Hematopoietic multipotent progenitor cell treated with erythropoietin and hydrocortisone succinate and interleukin-3 and kit ligand, for 4 days (in vitro differentiated cells): ENCODE measurements at regions not wholly inside any gene's neighbourhood (a gene's known extent, or its start where the extent isn't known, plus 50 kb on each side); places are given as distances from the start of the nearest gene placed in this dataset.

Experiments
- DNase-seq: peaks from one replicate; pipeline ENCODE4 v3.0.0-alpha.2; 2015

DNA sequence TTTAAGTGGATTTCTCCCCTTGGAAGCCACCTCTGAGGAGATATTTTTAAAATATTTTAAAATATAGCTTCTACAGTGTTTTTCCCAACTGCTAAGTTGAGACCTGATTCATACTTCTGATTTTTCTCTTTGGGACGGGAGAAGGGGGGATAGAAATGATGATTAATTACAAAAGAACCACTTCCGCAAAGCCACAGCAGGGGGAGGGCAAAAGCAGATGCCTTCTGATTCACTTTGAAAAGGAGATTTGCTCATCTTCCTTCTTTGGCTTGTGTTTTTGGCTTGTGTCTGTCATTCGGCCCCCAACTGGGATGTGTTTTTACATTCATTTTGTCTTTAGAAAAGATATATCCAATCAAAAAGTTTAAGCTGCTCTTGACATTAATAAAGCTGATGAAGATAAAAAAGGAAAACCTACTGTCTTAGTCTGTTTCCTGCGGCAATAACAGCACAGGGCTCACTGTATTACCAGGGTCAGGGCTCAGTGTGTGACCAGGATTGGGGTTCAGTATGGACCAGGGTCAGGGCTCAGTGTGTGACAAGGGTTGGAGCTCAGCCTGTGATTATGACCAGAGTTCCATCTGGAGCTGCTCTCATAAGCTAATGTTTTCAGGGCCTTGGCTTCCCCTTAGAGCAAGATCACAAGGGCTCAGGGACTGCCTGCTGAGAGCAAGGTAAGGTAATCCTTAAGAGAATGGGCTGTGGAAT is 223.2 kb downstream of the MTHFS start:
- peak; percentile 43 for DNase-seq

DNA sequence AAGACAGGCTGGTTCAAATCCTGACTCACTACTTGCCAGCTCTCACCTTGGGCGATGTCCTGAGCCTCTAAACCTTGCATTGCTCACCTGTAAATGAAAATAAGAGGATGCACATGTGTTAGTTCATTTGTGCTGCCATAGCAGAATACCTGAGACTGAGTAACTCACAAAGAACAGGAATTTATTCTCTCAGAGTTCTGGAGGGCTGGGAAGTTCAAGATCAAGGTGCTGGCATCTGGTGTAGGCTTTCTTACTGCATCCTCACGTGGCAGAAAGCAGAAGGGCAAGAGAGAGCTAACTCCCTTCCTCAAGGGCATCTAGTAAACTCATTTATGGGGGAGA is 222.7 kb downstream of the MTHFS start:
- no peak for DNase-seq

DNA sequence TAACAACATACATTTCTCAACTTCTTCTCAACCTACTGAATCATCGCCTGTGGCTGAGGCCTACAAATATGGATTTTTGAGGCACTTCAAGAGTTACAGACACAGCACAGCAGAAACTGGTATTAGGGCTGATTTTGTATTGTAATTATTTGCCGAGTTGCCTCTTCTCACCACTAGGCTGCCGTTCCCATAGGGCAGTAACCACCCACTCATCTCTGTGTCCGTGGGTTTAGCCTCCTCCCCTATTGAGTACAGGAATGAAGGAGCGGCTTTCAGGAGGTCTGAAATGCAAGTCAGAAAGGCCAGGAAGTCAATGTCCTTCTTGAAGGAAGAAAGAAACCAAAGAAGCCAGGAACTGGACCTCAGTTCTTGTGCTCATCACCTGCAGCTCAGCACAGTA is 220.8 kb downstream of the MTHFS start:
- DNase-seq, result no peak

DNA sequence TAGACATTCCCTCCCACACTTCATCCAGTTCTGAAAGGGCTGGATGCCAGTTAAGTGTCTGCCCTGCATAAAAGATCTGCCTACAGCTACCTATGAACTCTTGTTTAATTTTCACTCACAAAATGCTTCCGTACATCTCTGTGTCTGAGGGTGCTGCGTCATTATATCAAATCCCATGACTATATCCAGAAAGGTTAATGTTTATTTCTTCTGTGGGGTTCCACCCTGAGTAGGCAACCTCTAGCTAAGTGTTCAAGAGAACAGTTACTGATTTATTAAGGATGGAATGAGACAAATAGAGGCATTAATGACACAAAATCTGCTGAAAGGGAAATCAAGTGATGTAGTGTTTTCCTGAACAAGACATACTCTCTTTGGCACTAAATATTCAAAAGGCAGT is 220.2 kb downstream of the MTHFS start:
- no peak for DNase-seq

DNA sequence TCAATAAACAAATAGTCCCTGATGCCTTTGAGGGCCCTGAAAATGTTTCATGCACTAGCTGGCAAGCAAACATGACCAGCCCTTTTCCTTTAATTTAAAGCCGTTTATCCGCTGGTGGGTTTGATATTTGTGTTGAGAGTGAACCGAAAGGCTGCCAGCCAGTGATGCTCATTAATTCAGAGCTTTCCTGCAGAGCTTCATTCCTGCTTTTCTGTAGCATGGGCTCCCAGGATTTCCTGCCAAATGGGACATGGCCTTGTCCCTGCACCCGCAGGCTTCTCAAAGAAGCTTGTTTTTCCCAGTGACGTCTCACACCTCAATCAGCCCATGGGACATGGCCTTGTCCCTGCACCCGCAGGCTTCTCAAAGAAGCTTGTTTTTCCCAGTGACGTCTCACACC is 219.6 kb downstream of the MTHFS start:
- no peak for DNase-seq

DNA sequence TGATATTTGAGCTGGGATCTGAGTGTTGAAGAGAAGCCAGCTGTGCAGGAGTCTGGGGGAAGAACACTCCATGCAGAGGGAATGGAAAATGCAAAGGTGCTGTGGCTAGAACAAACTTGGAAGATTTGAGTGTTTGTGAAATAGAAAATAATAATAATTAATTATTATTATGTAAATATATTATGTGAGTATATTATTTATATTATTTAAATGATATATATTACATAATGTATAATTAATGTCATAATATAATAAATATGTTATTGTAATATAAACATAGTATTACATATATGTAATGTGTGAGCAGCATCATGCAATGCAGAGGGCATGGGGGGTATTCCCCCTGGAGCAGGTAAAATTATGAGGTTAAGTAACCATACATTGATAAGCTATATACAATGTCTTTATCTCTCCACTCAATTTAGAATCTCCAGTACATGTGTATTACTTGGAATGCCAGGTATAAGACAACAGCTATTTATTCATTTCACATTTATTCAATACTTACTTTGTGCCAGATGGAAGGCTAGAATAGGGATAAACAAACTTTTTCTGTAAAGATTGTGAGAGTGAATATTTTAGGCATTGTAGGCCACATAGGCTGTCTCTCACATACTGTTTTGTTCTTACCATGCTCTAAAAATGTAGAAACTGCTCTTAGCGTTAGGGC is 218.6 kb downstream of the MTHFS start:
- no peak for DNase-seq

DNA sequence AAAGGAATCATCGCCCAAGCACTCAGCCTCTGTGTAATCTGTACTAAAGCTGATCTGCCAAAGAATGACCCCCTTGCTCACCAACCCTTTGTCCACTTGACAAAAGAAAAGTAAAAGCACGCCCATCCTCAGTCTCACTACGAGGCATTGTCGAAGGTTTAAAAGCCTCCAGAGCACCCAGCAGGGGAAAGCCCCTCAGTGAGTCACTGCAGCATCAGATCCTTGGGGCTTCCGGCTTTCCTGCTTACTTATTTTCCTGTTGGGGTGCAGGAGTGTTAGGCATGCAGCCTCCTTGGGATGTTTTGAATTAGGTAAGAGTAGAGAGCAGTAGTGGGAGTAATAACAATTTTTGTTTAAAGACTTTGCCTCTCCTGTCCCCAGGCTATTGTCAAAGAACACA is 216.1 kb downstream of the MTHFS start:
- DNase-seq, result no peak

DNA sequence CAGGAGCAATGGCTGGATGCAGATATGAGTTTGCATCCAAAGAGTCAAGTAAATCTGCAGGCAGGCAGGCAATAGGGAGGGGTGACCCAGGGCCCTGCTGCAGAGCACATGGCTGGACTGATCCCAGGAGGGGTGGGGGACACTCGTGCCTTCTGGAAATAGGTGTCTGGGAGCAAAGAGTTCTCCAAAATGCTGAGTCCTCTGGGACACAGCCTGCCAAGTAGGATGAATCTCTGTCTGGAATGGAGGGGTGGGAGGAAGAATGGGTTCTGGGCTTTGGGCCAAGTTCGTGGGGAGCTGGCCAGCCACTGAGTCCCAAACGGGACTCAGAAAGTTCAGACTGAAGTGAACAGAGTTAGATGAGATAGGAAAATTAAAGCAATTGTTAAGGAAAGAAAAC is 214.5 kb downstream of the MTHFS start:
- no peak for DNase-seq

DNA sequence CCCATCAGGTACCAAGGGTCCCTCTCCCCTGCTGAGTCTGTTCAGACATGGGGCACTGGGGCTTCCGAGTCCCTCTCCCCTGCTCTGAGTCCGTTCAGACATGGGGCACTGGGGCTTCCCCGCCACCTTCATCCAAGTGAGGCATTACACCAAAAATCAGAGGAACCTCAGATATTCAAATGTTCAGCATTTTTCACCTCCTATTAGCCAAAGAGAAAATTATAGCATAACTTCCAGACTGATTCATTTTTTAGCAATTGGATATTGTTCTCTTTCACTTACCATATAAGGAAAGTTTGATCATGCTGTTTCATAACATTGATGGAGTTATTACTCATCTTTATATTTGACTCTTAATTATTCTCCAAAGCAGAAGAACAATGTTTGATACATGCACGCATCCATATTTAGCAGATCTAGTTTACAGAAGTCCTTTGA is 213.9 kb downstream of the MTHFS start:
- no peak for DNase-seq

DNA sequence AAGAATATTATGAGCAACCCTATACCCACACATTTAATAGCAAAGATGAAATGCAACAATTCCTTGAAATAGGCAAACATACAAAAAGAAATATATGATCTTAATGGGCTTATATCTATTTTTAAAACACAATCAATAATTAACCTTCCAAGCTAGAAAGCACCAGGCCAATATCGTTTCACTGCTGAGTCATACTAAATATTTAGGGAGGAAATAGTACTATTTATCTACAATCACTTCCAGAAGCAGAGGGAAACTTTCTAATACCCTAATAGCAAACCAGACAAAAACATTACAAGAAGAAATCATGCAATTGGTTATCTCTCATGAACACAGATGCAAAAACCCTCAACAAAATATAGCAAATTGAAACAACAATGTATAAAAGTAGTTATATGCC is 207.8 kb downstream of the MTHFS start:
- DNase-seq, result no peak

DNA sequence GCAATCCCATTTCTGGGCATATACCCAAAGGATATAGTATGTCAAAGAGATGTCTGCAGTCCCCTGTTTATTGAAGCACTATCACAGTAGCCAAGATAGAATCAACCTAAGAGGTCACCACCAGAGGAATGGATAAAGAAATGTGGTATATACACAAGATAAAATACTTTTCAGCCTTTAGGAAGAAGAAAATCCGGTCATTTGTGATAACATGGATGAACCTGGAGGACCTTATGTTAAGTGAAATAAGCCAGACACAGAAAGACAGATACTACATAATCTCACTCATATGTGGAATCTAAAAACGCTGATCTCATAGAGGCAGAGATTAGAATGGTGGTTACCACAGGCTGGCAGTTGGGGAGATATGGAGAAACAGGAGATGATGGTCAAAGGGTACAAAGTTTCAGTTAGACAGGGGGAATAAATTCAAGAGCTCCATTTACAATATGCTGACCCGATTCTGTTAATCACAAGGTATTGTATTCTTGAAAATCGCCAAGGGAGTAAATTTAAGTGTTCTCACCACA is 195.8 kb downstream of the MTHFS start:
- DNase-seq, result peak; percentile 72

DNA sequence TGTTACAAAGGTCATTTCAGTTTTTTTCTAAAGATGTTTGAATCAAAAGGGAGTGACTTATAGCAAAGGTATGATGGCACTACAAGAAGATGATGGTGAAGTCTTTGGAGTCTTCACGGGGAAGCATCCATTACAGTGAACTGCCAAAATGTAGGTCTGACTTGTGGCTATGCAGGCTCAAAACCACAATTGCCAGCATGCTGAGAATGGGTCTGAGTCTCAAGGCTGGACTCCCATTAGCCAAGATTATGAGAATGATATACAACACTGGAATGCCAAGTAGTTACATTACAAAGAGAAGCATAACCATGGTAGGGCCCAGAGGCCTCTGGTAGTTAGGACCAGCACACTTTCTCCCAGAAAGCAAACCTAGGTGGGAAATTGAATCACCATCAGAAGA is 194.2 kb downstream of the MTHFS start:
- no peak for DNase-seq

DNA sequence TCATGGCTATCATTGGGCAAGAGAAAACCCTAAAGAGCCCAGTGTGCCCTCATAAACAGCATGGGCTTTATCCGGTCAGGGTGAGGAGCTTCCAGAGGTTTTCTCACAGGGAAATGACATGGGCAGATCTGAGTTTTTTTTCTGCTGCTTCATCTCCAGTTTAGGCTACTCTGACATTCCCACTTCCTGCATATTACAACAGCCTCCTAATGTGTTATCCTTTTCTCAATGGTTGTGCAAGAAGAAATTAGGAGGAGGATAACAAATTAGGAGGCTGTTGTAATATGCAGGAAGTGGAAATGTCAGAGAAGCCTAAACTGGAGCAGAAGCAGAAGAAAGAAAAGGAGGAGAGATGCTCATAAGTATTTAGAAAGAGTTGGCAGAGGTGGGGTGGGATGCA is 175.6 kb downstream of the MTHFS start:
- no peak for DNase-seq

DNA sequence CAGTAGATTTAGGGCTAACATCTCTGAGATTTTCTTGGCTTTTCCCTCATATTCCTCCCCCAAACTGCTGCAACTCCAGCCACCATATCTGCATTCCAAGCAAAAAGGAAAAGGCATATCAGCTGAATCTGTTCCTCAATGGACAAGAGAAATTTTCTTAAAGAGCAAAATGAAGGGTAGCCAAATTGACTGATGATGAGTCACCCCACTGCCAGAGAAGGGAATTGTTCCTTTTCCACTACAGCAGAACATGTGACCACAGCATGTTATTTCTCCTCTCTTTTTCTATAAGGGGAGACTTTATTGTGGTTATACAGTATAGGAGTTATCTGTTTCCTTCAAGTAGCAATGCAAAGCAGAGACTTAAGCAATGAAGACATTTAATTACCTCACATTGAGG is 172.5 kb downstream of the MTHFS start:
- DNase-seq, result peak; percentile 23

DNA sequence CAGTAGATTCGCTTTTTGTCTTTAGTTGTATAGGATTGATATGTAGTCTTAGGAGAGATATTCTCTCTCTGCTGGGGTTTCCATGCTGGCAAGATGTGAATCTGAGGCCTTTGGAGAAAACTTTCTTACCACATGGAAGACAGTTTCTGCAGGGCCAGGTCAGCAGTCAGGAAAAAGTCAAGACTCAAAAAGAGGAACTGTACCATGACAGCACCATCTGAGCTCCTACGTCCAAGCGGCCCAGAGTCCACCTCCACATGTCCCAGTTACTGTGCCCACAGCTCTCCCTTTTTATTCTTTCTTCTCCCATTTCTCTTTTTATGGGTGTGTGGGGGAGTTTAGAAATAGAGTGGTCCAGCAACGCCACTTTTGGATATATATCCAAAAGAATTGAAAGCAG is 172.0 kb downstream of the MTHFS start:
- DNase-seq, result peak; percentile 24

DNA sequence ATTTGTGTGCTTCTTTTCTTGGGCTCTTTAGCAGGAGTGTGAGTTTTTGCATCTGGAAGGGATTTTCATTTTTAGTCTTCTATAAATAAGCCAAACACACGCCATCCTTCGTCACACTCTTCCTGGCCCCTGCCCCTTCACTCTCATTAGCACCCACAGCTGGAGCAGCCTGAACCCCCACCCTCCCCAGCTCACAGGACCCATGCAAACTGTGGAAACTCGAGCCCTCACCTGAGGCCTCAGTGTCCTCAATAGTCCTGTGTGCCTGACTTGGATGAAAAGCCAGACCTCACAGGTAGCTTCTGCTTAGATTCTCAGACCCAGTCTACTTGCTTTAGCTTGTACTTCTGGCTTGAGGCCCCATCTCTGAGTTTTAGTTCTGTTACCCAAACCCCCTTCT is 167.9 kb downstream of the MTHFS start:
- no peak for DNase-seq

DNA sequence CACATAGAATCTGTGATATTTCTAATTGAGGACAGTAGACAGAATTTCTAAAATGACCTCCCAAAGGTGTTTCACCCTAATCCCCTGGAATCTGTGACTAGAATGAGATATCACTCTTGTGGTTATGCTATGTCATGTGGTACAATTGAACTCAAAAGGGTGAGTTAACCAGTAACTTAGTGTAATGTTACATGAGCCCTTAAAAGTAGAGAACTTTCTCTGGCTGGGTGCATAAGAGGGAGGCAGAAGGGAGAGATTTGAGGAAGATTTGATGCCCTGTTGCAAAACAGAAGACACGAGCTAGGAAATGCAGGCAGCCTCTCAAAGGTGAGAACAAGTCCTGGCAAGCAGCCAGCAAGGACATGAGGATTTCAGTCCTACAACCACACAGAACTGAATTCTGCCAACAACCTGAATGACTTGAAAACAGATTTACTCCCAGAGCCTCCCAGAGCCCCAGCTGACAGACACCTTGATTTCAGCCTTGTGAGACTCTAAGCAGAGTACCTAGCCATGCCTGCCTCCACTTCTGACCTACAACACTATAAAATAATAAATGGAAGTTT is 160.3 kb downstream of the MTHFS start:
- DNase-seq, result no peak

DNA sequence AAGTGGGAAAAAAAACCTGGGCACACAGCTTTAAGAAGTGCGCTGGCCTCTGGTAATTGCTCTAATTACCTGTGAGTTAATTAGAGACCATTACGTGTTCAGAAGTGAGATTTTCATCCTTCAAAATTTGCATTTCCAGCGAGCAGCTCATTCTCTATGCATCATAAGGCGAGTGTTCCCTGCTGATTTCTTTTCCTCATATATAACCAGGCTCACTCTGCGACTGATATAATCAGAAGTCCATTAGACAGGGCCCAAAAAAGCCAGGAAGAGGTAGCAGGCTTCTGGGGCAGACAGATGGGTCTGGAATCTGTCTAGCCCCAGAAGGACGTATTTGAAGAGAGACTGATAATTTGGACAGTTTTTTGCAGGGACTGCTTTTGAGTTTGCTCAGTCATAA is 158.7 kb downstream of the MTHFS start:
- no peak for DNase-seq

DNA sequence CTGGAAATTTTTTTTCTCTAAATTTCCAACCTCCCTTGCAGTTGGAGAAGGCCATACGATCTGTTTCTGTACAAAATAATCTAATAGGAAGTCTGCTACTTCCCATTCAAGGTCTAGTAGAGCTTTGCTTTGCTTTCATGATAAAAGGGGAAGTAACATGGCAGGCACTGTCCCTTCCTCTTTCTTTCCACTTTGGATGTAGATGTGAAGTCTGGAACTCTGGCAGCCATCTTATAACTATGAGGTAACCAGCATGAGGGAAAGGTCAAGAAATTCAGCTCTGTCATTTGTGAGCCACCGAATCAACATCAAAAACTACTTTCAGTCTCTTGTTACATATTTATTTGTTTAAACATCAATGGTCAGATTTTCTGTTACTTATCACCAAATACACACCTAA is 156.3 kb downstream of the MTHFS start:
- DNase-seq, result peak; percentile 8

DNA sequence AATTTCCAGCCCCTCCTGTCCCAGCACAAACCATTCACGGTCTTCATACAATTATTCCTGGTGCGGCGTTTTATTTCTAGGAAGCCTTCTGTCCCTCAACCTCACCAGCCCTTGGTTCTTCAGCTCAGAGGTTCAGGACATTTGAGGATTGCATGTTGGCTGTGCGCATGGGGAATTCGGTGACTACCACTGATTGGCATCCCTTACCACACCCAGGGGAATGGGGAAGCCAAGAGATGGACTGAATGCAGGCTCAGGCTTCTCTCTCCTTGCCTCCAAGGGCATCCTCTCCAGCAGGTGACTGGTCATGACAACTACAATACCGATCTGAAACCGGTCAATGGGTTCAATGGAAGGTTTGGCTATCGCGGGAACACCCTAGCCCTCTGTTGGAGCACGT is 153.8 kb downstream of the MTHFS start:
- DNase-seq, result no peak

DNA sequence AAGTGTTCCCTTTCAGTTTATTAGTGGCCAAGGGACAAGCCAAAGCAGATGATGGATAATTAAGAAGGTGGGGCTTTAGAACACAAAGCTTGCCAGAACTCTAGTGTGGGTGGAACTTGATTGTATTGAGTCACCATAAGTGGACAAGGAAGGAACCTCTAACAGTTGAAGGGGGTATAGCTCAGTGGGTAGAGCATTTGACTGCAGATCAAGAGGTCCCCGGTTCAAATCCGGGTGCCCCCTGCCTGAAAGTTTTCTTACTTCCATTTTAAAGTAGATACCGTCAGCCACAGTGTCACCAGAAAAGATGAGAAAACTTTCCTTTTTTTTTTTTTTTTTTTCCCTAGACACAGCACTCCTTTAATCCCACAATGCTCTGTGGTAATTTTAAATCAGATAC is 152.3 kb downstream of the MTHFS start:
- DNase-seq, result peak; percentile 42

DNA sequence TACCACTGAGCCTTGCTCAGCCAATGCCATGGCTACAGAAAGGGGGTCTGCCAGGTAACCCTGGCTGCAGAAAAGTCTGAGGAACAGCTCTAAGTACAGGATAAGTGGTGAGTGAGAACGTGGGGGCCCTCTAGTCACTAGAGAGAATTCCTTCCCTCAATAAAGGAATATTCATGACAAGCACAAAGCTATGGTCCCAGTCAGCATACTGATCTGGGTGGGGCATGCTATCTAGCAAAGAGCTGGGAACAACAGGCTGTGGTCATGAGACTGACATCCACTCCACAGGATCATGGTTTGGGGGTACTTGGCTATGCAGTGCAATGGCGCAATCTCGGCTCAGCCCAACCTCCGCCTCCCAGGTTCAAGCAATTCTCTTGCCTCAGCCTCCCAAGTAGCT is 140.4 kb downstream of the MTHFS start:
- DNase-seq, result no peak

DNA sequence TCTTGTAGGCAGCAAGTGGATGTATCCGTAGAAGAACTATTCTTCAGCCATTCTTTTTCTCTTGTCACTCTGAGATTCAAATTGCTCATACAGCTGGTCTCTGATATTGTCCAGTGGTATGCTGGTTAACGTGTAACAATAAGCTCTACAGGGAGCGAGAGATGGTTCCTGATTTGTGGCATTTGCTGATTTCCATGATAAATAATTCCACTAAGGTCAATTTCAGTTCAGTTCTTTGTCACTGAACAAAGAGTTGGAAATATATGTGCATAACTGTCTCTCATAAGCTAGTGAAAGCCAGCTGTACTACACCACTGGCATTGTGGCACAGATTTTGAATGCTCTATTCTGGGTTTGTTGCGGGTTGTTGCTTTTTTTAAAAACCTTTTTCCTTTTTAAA is 131.7 kb downstream of the MTHFS start:
- DNase-seq, result no peak

DNA sequence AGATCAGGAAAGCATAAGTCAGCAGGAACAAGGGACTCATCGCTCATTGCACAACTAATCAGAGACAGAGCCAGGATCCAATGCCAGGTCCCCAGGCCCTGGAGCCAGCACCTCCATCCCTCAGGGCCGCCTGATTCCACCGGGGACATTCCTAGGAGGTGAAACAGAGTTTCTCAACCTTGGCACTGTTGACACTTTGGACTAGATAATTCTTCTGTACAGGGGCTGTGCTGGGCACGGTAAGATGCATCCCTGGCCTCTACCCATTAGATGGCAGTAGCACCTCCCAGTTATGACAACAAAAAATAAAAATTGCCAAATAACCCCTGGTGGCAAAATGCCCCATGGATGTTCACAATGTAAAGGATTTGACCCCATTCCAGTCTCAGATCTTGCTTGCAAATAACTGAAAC is 127.7 kb downstream of the MTHFS start:
- DNase-seq, result peak; percentile 77
